ENCODE measurements at regions not wholly inside any gene's neighbourhood (a gene's known extent, or its start where the extent isn't known, plus 50 kb on each side); places are given as distances from the start of the nearest gene placed in this dataset.

DNA sequence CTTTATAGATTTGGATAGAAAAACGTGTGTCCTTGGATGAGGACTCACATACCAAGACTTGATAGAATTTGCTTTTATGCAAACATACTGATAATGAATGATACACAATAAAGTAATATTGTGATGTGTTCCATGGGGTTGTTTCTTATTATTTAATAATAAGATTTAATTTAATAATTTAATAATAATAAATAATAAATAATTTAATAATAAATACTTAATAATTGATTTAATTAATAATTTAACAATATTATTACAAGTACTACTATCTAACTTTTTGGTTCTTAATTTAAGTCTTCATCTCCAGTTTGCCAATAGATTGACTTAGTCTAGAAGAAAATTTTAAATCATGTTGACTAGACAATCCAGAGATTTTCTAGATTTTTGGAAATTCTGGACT, 909.2 kb upstream of the PCDH20 start:
- TF ChIP-seq BHLHE40 (IDR thresholded peaks at IDR 0.05; ENCODE audit: borderline replicate concordance) (no peak), FOXM1 (IDR thresholded peaks at IDR 0.05; ENCODE audit: borderline replicate concordance) (no peak)
- TF ChIP-seq, protein P1, sequence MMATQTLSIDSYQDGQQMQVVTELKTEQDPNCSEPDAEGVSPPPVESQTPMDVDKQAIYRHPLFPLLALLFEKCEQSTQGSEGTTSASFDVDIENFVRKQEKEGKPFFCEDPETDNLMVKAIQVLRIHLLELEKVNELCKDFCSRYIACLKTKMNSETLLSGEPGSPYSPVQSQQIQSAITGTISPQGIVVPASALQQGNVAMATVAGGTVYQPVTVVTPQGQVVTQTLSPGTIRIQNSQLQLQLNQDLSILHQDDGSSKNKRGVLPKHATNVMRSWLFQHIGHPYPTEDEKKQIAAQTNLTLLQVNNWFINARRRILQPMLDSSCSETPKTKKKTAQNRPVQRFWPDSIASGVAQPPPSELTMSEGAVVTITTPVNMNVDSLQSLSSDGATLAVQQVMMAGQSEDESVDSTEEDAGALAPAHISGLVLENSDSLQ (IDR thresholded peaks at IDR 0.05) = no peak

Data from HEK293T (cell line).